CD4-positive, alpha-beta T cell treated with Interferon gamma for 1 hour (primary cell): ENCODE measurements at regions not wholly inside any gene's neighbourhood (a gene's known extent, or its start where the extent isn't known, plus 50 kb on each side); places are given as distances from the start of the nearest gene placed in this dataset.
A peak's percentile ranks its signal among the peaks of the same experiment; 100 is the strongest.

Experiments
- DNase-seq: peaks from one replicate; pipeline ENCODE4 v3.0.0-alpha.2; 2020

DNA sequence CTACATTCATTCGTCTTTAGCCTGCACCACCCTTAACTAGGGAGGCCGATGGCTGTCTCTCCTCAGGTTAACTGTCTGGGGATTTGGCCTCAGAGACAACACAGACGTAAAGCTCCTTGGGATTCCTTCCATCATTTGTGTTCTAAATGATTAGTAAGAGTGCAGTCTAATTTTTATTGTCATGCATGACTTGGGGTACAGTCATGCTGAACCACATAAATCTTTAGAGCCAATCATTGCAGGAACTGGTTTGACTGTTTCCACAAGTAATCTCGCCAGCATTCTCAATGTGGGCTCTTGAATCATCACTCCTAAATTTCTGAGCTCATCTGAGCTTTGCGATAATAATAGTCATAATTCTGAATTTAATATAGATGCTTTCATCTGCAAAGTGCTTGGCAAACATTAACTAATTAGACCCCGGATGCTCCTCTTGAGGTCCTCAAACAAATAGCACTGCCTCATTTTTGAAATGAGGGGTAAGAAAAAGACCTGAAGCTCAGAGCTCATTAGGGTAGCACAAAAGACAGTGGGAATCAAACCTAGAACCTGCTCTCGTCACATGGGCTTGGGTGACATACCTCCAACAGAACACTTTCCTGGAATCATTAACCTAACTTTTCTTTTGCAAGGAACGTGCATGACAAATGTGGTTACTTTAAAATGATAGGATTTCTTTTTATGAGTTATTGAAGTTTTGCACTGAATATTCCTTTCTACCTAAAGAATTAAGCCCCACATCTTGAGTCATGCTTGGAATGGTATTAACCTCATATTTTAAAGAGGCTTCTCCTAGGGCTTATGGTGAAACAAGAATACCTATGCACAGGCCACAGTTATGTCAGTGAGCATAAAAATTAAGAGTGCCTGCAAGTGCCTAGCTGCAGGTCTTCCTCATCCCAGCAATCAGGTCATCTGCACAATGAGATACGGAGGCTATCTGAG is 118.9 kb upstream of the NRP1 start:
- no peak for DNase-seq

DNA sequence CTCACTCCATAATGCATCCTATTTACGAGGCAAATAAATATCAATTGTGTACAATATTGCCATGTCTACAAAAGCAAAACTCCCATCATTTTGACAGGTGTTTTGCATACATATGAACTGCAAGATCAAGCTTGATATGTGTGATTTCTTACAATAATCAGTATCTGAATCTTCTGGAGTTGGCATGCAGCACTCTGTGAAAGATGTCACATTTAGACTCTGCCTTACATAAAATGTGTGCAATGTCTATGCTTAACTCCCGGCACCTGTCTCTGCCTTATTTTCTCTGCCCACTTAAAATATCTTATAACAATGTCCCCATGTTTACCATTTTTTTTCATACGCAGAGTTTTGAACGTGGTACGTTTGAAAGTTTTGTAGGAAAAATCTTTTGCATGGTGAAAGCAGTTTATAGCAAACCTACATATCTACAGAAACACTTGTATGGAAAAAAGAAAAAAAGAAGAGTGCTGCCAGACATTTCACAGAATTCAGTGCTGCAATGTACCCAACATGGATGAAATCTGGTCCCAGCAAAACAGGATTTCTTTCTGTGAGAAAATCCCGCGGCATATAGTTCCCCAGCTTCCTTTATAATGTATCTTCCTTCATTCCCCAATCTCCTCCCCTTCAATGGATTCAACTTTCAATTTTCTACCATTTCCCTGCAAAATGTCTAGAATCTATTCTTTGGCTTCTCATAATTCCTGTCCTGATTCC is 114.1 kb upstream of the NRP1 start:
- DNase-seq = no peak

DNA sequence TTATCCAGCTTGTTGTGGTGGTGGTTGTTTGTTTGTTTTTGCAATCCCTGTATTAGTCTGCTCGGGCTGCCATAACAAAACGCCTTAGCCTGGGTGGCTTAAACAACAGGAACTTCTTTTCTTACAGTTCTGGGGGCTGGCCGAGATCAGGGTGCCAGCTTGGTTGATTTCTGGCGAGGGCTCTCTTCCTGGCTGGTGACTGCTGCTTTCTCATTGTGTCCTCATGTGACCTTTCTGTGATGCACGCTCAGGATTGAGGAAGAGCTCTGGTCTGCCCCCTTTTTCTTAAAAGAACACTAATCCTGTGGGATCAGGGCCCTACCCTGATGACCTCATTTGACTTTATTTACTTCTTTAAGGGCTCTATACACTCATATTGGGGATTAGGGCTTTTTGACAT is 107.1 kb upstream of the NRP1 start:
- no peak for DNase-seq

GRCh38 chr10:33434933-33435332 is 100.5 kb upstream of the NRP1 start:
- no peak for DNase-seq

DNA sequence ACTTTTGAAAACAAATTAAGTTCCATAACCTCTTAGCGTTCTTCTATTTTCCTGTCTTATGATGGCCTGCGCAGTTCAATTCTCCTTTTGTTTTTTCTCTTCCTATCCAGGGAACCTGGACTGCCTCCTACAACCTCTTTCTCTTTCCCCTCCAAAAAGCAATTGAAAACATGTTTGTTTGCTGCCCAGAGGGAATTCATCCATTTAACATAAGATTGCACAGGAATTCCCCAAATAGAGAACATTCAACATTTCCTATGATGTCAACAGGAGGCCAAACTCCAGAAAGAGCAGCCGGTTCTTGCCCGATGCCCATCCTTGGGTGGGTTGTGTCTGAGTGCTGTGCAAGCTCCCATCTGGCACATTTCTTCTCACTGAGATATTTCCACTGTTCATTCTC is 94.2 kb upstream of the NRP1 start:
- DNase-seq = no peak

GRCh38 chr10:33423154-33423529 is 88.7 kb upstream of the NRP1 start:
- no peak for DNase-seq

- no peak for DNase-seq
These were observed 88.1 kb upstream of the NRP1 start for GRCh38 chr10:33422471-33423153.

DNA sequence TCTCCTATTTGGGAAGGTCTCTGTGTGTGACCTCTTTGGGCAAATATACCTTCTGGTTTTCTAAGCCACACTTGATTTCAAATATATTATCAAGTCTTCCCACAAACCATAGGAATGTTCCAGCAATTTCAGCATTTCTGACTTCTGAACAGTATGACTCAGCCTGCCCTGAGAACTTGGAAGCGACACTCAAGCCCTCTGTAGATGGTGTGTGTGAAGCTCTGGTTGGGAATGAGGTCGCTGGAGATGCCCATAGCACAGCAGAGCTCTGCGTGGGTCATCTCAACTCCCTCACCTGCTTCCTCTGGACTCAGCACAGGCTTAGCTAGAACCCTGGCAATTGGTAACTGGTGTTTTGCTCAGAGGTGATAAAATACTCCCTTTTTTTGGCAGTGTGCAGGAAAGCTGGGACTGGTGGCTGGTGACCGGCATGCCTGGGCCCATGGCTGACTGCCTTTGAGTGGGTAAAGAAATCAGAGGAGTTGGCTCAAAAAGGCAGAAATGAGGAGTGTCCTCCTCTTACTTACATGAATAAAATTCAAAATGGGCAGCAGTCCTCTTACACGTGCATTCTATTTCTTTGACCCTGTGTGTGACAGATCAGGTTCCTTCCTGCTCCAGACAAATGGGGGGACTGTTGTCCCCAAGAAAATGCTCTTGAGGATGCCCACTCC is 87.5 kb upstream of the NRP1 start:
- DNase-seq = no peak

- no peak for DNase-seq
These were observed 84.8 kb upstream of the NRP1 start for GRCh38 chr10:33419311-33419710.

- no peak for DNase-seq
These were observed 83.8 kb upstream of the NRP1 start for GRCh38 chr10:33418301-33418700.

GRCh38 chr10:33416691-33417090 is 82.2 kb upstream of the NRP1 start:
- no peak for DNase-seq

DNA sequence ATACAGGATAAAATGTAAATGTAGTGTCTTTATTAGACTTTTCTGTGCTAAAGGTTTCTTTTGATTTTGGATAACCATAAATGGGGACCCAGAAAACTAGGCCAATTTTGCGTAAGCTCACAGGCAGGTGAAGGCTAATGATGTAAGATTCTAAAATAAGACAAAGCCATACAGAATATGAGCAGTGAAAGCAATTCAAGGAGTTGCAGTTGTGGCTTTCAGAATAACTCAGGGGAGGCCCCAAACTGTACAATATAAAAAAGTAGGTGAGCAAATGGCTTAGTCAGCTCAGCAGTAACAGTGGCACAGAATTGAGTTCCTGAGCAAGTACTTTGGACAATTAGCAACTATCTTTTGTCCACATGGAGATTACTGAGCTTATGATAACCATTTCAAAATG is 81.7 kb upstream of the NRP1 start:
- no peak for DNase-seq

DNA sequence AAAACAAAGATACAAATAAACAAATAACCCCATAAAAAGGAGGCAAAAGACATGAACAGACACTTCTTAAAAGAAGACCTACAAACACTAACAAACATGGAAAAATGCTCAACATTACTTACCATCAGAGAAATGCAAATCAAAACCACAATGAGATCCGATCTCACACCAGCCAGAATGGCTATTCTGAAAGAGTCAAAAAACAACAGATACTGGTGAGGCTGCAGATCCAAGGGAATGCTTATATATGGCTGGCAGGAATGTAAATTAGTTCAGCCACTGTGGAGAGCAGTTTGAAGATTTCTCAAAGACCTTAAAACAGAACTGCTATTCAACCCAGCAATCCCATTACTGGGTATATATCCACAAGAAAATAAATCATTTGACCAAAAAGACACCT is 80.4 kb upstream of the NRP1 start:
- no peak for DNase-seq

GRCh38 chr10:33412653-33413361 is 78.3 kb upstream of the NRP1 start:
- DNase-seq = peak; percentile 10

- no peak for DNase-seq
These were observed 77.8 kb upstream of the NRP1 start for GRCh38 chr10:33412241-33412640.

DNA sequence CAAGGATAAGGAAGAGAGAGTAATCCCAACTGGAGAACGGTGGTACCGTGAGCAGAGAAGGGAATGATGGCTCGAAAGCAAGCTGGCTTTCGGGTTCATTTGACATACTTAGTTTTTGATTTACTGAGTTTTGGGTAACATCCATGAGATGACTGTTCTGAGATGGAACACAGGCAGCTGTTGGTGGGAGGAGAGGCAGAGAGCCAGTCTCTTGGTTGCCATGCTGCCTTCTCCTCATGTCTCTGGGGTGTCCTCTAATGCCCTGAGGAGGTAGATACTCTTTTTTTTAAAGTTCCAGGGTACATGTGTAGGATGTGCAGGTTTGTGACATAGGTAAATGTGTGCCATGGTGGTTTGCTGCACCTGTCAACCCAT is 76.4 kb upstream of the NRP1 start:
- no peak for DNase-seq

DNA sequence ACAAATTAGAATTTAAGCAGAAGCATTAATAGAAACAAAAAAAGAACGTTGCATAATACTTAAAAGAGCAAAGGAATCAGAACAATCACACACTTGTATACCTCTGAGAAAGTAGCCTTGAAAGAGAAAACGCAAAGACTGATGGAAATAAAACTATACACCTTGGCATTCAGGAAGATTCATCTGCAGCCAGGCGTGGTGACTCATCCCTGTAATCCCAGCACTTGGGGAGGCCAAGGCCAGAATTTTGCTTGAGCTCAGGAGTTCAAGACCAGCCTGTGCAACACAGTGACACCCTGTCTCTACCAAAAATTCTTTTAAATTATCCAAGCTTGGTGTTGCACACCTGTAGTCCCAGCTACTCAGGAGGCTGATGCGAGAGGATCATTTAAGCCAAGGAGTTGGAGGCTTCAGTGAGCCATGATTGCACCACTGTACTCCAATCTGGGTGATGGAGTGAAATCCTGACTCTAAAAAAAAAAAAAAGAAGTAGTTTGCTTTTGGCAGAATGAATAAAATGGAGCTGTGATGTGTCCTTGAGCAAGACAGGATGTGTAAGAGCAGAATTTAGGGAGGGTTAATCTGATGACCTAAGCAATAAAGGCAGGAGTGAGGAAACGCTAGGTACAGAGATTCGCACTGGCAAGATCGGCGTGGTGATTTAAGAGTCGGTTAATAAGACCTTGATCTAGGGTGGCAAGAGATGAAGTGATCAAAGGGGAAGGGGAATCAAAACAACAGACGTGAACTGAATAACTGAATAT is 75.8 kb upstream of the NRP1 start:
- DNase-seq = no peak

- no peak for DNase-seq
These were observed 72.1 kb upstream of the NRP1 start for GRCh38 chr10:33406596-33406995.

GRCh38 chr10:33402220-33403073 is 68.0 kb upstream of the NRP1 start:
- no peak for DNase-seq

DNA sequence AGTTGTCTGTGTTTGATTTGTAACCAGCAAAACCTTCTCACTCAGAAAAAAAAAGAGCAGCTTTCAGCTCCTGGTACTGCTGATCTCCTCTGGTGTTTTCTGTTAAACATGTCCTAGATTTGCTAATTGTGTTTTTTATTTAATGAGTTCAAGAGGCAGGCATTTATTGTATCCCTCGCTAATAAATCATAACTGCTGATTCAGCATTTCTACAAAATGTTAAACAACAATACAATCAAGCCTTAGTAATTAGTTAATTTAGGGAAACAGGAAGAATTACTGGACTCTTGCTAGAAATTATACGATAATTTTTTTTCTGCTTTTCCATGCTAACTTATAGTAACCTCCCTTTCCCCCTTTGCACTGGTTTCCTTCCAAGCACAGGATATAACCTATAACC is 66.8 kb upstream of the NRP1 start:
- DNase-seq = no peak

GRCh38 chr10:33398796-33399195 is 64.3 kb upstream of the NRP1 start:
- DNase-seq = no peak
